ENCODE measurements at regions not wholly inside any gene's neighbourhood (a gene's known extent, or its start where the extent isn't known, plus 50 kb on each side); places are given as distances from the start of the nearest gene placed in this dataset.

DNA sequence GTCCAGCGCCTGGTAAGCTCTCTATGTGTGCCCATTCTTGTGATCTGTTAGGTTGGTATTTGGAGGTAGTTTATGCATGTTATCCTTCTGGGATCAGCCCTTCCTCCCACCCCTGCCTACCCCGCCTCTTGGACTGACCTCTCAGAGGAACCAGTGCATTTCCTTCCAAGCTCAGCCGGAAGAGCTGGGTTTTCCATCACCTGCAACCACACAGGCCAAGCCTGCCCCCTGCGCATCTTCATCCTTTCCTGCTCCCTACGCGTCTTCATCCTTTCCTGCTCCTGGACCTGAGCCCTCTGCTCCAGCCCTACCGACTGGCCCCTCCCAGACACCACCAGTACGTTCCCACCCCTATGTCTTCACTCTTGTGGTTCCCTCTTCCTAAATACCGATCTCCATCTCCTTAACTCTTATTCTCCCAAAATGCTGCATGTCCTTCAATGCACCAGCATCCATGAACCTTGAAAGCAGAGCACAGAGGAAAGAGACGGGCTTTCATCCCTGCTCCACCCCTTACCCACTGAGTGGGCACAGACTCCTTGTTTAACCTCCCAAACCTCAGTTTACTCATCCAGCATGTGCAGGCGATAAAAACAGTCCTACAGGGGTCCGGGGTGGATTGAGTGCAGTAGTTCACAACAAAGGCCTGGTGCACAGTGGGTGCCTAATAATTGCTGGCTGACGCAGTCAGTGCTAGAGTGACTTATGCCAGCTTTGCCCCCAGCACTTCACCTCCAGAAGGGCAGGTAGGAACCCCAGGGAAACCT, 526.3 kb downstream of the MATN1 start:
- in situ Hi-C loops (cut with HindIII; ENCODE audit: low sequenced_read_pairs), result no loop called here
- TF ChIP-seq CTCF (IDR thresholded peaks at IDR 0.05; ENCODE audit: low read depth, low read length, missing control alignments), result no peak
- no peak overlapping the region for H3K4me3 ChIP-seq (ENCODE audit: low read depth, low read length)
- no peak for DNase-seq (ENCODE audit: low read depth)

- no peak overlapping the region for H3K4me3 ChIP-seq (ENCODE audit: low read depth, low read length)
- DNase-seq (ENCODE audit: low read depth), result no peak
- TF ChIP-seq CTCF (IDR thresholded peaks at IDR 0.05; ENCODE audit: low read depth, low read length, missing control alignments), result no peak
- in situ Hi-C loops (cut with HindIII; ENCODE audit: low sequenced_read_pairs), result no loop called here
Observed at GRCh38 chr1:30196457-30196856, 526.9 kb downstream of the MATN1 start.

GRCh38 chr1:30195424-30196134, 527.8 kb downstream of the MATN1 start:
- in situ Hi-C loops (cut with HindIII; ENCODE audit: low sequenced_read_pairs), result no loop called here
- no peak for TF ChIP-seq CTCF (IDR thresholded peaks at IDR 0.05; ENCODE audit: low read depth, low read length, missing control alignments)
- DNase-seq (ENCODE audit: low read depth), result no peak
- no peak overlapping the region for H3K4me3 ChIP-seq (ENCODE audit: low read depth, low read length)

- no peak for TF ChIP-seq CTCF (IDR thresholded peaks at IDR 0.05; ENCODE audit: low read depth, low read length, missing control alignments)
- in situ Hi-C loops (cut with HindIII; ENCODE audit: low sequenced_read_pairs), result no loop called here
- no peak overlapping the region for H3K4me3 ChIP-seq (ENCODE audit: low read depth, low read length)
- no peak for DNase-seq (ENCODE audit: low read depth)
Observed at GRCh38 chr1:30194741-30195423, 528.5 kb downstream of the MATN1 start.

GRCh38 chr1:30194046-30194619, 529.3 kb downstream of the MATN1 start:
- no peak overlapping the region for H3K4me3 ChIP-seq (ENCODE audit: low read depth, low read length)
- no peak for TF ChIP-seq CTCF (IDR thresholded peaks at IDR 0.05; ENCODE audit: low read depth, low read length, missing control alignments)
- no peak for DNase-seq (ENCODE audit: low read depth)
- in situ Hi-C loops (cut with HindIII; ENCODE audit: low sequenced_read_pairs), result no loop called here

DNA sequence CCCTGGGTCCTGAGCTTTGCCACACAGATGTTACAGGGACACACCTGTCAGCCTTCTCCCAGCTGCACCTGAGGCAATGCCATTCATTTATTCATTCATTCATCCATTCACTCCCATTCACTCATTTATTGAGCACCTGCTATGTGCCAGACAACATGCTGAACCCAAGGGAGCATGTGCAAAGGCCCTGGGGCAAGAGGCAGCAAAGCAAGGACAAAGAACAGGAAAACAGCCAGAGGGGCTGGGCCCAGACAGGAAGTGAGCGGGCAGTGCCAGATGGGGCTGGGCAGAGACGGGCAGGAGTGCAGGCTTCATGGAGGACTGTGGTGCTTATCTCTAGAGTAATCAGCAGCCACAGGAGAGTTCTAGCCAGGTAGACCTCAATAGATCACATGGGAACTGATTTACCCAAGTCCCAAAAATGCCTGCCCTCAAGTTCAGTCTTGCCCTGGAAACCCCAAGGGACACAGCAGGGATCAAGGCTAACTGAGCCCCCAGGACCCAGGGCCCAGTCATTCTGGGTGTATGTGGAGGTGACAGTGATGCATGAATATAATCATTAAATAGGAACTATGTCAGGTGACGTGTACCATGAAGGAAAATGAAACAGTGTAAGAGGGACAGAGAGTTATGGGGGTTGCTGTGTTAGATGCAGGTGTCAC, 530.3 kb downstream of the MATN1 start:
- TF ChIP-seq CTCF (IDR thresholded peaks at IDR 0.05; ENCODE audit: low read depth, low read length, missing control alignments), result no peak
- DNase-seq (ENCODE audit: low read depth), result no peak
- H3K4me3 ChIP-seq (ENCODE audit: low read depth, low read length), result no peak overlapping the region
- in situ Hi-C loops (cut with HindIII; ENCODE audit: low sequenced_read_pairs), result no loop called here
